GM12873 (cell line): ENCODE measurements at regions not wholly inside any gene's neighbourhood (a gene's known extent, or its start where the extent isn't known, plus 50 kb on each side); places are given as distances from the start of the nearest gene placed in this dataset.

Source experiments
- TF ChIP-seq, protein P1 (sequence below): IDR thresholded peaks from 2 replicates; pipeline ENCODE4 v1.5.1; 2012; ENCODE audit warnings: low read depth, mild to moderate bottlenecking, moderate library complexity, low read length, control low read depth; ENCODE audit not compliant: insufficient read depth; ENCODE audit errors: missing control alignments

DNA sequence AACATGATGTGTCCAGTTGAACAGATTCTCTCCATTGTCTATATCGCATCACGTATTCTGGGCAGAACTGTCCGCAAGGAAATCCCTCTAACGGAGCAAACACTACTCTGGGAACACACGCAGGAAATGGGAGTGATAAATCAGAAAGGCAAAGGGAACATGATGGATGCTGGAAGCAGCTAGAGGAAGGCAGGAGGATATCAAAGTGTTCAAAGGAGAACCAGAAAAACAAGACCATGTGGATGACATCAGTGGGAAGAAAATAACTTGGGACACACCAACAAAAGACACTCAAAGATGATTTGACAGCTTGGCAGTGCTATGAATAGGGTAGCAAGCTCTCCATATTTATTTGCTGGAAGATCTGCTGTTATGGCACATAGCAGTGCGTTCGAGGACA is 142.9 kb downstream of the PLK2 start:
- TF ChIP-seq, protein P1, sequence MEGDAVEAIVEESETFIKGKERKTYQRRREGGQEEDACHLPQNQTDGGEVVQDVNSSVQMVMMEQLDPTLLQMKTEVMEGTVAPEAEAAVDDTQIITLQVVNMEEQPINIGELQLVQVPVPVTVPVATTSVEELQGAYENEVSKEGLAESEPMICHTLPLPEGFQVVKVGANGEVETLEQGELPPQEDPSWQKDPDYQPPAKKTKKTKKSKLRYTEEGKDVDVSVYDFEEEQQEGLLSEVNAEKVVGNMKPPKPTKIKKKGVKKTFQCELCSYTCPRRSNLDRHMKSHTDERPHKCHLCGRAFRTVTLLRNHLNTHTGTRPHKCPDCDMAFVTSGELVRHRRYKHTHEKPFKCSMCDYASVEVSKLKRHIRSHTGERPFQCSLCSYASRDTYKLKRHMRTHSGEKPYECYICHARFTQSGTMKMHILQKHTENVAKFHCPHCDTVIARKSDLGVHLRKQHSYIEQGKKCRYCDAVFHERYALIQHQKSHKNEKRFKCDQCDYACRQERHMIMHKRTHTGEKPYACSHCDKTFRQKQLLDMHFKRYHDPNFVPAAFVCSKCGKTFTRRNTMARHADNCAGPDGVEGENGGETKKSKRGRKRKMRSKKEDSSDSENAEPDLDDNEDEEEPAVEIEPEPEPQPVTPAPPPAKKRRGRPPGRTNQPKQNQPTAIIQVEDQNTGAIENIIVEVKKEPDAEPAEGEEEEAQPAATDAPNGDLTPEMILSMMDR: no peak

DNA sequence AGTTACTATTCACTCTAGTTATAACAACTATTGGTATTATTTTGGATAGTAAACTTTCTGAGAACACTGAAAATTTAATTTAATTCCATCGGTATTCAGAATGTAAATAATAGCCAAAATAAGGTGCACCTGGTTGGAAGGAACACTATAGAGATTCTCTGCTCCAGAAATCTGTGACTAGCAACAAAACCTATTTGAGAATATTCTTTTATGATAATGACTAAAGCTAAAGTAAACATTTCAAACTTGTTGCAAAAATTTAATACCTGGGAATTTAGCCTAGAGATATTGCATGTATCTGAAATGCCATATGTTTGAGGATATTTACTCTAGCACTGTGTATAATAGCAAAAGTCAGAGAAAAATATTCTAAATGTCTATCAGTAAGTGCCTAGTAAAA is 144.1 kb downstream of the PLK2 start:
- TF ChIP-seq, protein P1: no peak

DNA sequence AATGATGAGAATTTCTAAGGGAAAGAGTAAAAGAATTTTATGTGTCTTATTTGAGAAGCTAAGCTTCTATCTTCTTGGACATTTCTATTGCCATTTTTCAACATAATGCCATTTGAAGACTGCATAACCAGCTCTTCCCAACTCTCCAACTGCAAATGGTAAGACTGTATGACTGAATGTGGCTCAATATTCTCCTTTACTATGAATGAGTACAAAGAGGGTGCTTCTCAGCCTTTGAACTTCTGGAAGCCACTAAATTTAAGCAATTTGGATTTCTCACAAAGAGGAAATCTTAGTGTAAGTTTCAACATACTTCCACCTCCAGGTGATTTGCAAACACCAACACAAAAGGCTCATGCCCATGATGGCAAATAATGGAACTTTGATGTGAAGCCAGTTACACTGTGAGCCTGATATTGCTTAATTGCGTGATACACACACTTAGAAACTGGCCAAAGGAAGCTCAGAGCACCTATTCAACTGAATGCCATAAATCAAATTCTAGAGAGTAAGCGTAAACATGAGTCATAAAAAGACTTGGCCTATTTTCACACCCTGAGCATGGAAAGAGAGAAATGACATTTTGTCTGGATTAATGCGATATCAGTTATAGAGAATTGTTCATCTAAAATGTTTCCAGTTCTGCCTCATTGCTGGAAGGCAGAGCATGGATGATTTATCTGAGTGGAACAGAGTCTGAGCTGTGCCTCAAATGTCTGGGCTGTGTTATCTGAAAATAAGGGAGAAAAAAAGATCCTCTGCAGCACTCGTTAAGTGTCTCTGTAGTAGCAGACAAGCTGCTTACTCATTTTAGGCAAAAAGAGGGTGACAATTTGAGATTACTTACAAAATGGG is 145.3 kb downstream of the PLK2 start:
- TF ChIP-seq, protein P1: no peak

DNA sequence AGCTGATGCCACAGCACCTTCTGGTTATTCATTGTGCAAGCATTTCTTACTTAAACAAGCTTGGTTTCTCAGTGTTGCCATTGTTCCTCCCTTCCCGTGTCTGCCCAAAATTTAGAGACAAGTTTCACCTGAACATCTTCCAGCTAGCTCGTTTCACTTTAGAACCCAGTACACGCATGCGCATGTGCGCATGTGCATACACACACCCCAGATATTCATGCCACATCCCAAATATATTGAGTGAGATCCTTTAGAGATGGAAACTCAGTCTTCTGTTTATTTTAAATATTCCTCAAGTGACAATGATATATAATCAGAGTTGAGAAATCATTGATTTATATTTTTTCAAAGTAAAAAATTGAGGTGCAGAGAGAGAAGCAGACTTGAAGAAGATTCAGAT is 147.6 kb downstream of the PLK2 start:
- TF ChIP-seq, protein P1: no peak

DNA sequence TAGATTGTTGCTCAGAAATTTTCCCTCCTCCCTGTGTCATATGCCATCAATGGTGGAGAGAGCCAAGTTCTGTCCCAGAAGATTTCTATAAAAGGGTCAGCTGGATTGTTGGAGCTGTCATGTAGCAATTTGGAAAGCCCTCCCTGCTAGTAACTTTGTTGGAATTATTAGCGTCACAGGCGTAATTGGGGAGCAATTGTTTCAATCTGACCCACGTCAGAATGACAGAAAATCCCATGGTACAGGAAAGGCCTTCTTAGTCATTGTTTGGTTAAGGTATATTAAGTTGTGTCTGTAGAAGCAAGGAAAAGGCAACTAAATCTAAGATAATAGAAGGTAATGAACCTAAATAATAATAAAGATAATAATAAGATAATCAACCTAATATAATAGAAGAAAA is 148.4 kb downstream of the PLK2 start:
- TF ChIP-seq, protein P1: no peak

DNA sequence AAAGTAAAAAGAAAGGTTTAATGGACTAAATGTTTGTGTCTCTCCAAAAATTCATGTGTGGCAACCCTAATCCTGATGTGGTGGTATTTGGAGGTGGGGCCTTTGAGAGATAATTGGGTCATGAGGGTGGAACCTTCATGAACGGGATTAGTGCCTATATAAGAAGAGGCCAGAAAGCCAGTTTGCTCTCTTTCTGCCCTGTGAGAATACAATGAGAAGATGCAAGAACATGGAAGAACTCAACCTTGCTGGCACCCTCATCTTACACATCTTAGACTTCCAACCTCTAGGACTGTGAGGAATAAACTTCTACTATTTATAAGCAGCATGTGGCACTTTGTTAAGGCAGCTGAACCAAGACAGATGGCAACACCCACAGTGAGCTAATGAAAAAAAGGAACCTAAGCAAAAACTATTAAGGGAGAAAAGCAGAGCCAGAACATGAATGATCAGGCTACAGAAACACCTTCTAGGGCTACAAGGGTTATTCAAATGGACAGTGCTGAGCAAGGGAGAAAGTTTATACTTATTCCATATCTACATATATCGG is 159.5 kb downstream of the PLK2 start:
- TF ChIP-seq, protein P1: no peak

DNA sequence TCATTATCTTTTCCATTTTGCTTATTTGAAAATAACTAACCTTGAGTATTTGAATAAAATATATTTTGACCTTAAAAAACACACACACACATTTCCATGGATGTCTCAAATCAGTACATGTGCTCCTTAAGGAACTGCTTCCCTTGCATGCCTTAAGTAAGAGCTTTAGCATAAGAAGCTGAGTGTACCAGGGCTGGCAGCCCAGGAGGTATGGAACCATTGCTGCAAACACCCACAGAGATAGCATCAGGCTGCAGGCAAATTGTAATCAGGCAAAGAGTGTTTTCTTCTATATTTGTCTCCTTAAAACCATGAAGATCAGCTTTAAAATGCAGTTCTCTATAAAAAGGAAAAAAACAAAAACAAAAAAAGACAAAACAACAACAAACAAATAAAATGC is 160.6 kb downstream of the PLK2 start:
- TF ChIP-seq, protein P1: no peak
